IPS-11a (cell line): ENCODE measurements at regions not wholly inside any gene's neighbourhood (a gene's known extent, or its start where the extent isn't known, plus 50 kb on each side); places are given as distances from the start of the nearest gene placed in this dataset.

ENCODE experiments used
- H3K4me3 ChIP-seq: one replicate; pipeline ENCODE4 v1.5.1; 2013; ENCODE audit warnings: low read depth, low read length, control low read depth

DNA sequence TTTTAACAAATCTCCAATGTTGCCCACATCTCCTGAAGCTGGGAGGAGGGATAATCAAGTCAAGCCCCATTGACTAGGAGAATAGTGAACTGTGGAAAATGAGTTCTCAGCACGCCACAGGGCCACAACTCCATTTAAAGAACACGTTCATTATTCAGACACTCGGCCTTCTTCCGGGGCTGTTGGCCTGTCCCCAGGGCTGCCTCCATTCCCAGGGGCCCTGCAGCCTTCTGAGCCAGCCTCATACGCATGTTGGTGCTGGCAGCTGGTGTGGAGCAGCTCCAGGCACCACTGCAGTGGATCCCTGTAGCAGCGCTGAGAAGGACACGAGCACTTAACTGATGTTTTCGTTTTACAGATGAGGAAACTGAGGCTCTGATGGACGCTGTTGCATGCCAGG, 87.5 kb upstream of the RCN1 start:
- H3K4me3 ChIP-seq, result no peak overlapping the region

DNA sequence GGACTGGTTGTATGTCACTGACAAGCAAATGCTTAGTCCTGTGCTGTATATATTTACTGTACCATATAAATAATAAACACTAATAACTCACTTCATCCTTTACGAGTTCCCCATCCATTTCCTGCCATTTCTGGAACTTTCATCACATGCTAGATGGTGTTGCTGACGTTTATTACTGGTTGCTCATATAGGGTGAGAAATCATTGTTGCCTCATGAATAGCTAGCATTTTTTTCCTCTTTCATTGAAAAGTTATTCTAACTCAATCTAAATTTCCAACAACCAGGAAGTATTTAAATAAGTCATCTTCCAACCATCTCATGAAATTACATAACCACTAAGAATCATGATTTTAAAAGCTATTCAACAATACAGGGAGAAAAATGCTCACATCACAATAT, 88.6 kb upstream of the RCN1 start:
- H3K4me3 ChIP-seq, result no peak overlapping the region

DNA sequence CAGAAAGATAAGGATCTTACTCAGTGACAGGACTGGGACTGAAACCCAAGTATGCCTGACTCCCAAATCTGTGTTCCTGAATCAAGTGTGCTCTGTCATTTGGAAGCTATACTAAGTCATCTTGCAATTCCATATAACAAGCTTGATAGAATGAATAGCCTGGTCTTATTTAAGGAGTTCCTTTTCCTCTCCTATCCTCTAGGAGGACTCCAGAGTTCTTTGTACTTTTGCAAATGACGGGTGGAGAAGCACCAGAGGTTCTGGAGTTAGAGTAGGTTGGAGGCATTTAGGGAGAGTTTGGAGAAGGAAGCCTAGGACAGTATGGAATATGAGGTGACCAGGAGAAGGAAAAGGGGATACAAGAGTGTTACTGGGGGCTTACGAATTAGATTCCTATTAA, 92.9 kb upstream of the RCN1 start:
- H3K4me3 ChIP-seq, result no peak overlapping the region

DNA sequence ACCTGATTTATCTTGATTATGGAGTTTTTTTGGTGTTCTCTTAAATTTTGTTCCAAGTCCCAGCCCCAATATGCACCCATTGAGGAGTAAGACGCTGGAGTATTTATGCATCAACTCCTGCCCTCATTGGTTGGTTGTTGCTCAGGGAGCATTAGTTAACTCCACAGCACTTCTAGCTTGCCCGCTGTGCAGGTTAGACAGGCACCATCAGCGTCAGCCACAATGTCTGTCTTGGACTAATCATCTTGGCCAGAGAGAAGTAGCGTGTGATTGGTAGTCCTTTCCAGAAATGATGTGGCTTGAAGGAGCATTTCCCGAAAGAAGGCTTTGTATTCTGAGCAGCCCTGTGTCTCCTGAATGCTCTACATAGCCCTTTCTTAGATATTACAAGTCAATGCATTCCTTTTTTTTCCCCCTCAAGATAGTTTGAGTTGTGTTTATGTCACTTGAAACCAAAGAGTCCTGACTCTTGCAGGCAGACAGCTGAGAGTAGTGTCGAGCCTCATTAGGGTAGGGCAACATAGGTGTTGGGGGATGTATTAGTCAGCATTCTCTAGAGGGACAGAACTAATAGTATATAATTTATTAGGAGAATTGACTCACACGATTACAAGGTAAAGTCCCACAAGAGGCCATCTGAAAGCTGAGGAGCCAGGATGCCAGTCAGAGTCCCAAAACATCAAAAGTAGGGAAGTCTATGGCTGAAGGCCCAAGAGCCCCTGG, 94.6 kb upstream of the RCN1 start:
- H3K4me3 ChIP-seq, result no peak overlapping the region

DNA sequence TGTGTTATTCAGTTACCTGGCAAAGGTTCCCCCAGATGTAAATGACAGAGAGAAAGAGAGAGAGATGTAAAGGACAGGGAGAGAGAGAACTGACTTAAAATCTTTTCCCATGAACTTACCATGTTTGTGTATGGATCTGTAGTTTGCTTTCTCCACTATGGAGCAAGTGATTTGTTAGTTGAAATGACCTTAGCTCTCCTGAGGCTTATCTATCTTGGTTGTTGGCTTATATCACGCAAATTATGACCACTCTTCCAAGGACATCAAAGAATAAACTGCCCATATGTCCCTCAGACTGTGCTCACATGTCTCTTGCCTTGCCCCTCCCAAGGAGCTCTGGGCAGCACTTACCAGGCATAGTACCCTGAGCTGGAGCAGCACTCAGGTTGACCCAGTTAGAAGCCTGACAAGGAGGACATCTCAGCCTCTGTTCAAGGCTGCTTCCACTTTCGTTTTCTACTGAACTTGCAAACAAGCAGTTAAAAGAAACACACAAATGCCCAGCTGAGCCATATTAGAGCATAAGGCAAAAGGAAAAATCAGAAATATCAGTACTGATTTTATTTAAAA, 95.3 kb upstream of the RCN1 start:
- no peak overlapping the region for H3K4me3 ChIP-seq

DNA sequence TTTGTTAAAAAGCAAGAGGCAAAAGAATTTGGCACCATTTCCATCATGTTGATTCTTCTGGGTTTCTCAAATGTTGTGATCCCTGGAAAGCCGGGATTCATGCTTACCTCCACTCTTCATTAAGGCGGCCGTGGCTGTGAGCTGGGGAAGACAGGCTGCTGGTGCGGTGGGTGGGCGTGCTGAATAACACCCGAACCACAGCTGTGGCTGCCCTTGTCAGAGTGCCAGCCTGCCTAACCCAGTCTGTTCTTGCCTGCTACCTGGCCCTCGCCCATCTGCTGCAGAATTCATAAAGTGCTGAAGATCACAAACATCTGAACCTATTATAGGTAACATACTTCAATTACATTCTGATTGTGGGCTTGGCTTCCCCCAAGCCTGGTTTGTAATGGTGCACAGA, 95.8 kb upstream of the RCN1 start:
- no peak overlapping the region for H3K4me3 ChIP-seq

DNA sequence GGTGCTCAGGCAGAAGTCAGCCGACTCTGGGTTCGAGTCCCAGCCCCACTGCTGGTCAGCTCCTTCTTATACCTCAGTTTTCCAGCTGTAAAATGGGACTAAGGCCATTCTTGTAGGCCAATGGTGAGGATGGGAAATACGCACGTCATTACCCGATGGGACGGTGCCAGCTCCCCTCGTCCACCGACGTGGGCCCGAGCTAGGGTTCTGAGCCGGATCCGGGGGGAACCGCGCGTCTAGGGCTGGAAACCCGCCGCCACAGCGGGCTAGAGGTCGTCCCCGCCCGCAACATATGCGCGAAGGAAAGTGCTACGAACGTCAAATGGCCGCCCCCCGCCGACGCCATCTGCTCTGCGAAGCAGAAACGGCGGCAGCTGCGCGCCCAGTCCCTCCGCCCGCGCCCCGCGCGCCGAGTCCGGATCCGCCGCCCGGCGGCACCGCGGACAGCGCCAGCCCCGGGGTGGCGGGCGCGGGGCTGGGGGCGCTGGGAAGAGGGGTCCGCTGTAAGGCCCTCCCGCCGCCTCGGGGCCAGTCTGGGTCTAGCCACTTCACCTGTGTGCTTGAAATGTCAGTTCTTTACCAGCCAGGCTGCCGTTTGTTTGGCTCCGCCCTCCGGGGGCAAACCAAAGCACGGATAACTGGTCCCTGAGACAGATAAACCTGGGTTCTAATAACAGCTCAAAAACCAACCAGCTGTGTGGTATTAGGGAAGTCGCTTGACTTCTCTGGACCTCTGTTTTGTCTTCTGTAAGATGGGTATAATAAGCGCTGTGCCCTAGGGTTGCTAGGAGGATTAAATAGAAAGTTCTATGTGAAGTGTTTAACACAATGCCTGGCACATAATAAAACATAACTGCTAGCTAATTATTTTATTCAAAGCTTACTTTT, 103.5 kb upstream of the RCN1 start:
- H3K4me3 ChIP-seq, result peak overlapping the region; percentile 50

DNA sequence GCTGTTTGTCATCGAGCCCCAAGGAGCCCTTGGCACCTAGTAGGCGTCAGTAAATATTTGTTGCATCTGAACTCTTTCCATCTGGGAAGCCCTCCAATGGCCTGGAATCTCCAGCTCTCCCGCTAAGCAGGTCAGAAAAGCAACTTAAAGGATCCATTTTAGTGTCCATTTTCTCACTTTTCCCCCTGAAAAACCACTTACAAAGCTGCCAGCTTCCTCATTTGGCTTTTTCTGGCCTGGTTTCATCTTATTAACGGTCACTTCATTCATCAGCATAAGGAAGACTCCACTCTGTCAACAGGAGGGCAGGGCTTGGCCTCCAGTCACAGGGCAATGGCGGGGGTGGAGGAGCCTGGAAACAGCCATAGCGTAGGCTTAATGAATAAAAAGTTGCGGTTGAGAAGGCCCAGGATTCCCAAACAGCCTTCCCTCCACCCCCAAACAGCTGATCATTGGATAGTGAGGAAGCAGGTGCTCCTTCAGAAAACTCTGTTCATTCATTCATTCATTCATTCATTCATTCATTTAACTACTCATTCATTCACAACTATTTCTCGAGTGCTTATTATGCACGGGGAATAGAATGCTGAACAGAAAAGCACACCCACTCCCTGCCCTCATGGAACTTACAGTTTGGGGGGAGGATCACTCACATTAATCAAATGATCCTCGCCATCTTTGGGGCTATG, 104.5 kb upstream of the RCN1 start:
- no peak overlapping the region for H3K4me3 ChIP-seq

DNA sequence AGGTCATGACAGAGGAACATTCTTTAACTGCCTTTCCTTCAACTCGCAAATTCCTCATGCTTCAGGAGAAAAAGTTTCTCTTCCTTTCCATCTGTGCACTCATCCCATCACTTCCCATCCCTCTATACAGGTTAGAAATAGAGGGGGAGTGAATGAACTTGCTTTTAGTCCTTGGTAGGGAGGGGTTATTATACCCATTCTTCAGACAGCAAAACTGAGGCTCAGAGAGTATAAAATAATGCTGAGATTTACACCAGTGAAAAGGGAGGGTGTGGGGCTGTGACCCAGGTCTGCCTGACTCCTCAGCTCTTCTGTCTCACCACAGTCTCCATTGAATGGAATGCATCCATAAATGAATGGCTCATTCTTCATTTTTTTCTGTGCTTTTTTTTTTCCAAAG, 109.4 kb upstream of the RCN1 start:
- no peak overlapping the region for H3K4me3 ChIP-seq

DNA sequence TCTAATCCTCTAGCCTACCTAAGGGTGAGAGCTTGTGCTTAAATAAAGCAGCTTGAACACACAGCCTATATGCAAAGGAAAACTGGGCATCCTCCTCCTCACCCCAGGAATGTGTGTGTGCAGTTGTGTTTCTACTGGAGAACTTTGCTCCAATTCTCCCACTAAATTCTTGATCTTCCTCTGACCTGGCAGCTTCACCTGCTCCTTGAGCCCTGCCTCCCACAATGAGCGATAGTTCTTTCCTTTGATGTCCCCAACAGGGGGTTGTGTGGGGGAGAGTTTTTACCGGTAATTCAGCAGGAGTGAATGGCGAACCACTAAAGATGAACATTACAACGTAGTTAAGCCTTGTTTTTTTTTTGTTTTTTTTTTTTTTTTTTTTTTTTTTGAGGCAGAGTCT, 113.5 kb upstream of the RCN1 start:
- no peak overlapping the region for H3K4me3 ChIP-seq

DNA sequence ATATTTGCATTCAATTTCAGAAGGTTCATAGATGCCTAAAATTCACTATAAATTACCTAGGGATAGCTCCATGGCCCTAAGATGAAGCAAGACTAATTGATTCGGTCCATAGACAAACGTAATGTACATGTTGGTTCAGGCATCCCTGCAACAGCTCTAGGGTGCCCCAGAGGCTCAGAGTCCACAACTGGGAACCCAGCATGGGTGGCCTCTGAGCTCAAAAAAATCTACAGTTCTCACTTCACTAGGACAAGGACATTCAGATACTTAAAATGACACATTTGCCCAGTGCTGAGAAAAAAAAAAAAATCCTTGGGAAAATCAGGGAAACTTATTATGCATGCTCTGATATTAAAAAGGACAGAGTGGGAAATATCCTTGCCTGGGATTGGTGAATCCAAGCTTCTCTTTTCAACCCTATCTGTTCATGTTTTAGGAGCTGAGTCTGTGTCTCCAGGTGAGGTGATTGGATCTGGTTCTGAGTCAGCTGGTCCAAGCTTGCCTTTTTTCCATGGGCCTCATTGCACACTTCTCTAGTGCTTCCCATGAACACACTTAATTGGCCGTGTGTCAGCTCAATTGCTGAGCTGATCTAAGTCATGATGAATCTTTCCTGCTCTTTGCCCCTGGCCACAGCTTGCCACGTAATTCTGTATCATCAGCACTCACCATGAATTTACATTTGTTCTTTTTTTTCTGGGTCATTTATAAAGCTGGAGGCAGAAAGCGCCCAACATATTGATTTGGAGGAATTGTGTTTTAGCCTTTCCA, 116.3 kb upstream of the RCN1 start:
- no peak overlapping the region for H3K4me3 ChIP-seq

DNA sequence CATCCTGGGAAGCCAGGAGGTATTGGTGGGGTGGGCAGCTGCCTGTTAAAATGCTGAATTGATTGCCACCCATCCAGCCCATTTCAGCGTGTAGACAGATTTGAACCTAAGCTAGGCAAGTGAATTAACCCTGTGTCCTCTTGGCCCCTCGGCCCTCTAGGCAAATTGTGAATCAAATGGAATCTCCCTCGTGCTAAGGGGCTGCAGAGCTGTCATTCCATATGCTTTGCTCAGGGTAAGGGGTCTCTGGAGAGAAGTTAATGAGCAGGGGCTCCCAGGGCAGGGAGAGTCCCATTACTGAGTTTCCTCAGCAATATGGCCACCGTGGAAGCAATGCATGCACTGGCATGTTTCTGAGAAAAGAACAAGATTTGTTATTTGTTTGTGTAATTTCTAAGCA, 117.7 kb upstream of the RCN1 start:
- no peak overlapping the region for H3K4me3 ChIP-seq

DNA sequence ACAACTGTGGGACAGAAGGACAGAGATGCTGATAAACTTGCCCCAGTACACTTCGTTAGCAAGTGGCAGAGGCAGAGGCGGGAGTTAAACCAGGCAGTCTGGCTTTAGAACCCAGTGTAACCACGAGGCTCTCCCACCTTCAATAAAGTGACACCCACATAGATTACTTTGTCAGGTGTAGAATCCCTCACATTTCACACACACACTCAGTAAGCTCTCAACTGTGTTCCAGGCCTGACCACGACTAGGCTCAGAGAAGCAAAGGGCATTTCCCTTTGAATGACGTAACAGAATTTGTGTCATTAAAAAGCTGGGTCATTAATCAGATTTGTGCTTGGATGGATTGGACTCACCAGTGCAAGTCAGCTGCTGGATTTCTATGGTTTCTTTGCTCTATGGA, 118.3 kb upstream of the RCN1 start:
- H3K4me3 ChIP-seq, result no peak overlapping the region

DNA sequence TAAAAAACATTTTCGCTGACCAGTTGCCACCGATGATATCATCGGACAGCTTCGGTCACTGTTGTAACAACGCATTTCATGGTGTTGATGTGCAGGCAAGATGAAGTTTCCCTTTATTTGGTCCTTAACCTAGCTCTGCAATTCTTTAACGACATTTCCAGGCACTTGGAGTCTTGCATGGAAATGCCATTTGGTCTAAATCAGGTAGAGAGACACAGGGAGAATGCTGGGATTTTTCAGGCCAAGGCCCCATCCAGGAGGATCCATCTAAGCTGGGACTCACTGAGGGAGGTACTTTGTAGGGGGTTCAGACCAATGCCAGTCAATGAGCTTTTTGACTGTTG, 121.5 kb upstream of the RCN1 start:
- no peak overlapping the region for H3K4me3 ChIP-seq

DNA sequence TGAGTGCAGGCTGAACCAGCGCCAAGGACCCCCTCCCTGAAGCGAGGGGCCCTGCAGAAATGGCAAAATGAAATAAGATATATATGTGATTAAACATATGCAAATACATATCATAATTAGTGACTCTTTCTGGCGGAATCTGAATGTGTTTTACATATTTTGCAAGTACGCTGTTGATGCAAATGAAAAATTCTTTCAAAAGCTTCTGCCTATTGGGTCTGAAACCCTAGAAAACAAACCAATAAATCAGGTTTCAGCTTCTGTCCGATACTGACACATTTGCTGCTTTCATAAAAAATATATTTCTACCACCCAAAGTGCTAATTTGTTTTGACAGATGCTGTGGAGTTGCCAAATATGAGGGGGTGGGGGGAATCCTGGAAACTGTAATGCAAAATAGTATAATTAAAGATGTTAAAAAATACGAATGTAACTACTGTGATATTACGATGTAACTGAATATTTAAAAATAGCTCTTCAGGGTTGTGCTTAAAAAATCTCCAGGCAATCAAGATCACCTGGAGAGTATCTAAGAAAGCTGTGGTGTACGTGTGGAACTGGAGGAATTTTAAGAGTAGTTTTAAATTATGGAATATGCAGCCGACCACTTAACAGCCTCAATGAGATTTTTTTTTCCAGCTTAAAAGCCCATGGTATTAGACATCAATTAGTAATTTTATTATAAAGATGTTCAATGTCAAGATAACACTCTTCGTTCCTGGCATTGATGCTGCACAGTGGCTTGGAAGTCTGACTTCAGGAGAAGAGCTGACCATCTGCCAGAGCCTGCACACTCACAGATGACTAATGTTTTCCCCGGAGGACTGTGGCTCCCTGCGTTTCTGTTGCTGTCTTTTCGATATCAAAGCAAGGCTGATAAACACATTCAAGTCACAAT, 122.2 kb upstream of the RCN1 start:
- no peak overlapping the region for H3K4me3 ChIP-seq

DNA sequence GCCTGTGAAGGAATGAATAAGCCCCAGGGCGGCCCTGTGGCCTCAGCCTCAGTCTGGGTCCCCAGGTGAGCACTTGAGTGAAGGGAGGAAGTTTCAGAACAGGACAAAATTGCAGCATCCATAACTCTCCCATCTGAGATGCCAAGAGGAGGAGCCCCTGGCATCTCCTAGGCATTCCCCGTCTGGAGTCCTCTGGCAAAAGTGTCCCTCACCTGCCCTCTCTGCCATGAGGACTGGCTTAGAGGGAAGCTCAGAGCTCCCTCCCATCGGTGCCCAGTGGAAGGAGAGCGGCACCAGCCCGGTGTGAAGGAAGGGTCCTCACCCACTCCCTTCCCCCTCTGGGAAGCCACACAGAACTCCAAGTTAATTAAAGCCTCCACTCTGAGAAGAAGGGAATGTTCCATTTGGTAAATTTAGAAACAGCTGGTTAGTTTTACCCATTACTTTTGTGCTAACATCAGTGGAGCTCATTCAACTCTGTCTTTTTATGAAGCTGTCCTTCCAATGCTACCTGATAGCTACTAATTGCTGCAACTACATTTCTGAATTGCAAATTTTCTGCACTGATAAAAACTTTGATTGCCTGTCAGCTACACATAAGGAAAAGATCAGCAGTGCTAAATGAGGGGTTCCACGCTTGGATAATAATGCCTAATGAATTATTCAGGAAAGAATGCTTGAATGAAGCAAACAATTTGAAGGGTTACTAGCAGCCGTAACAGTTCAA, 123.3 kb upstream of the RCN1 start:
- no peak overlapping the region for H3K4me3 ChIP-seq

DNA sequence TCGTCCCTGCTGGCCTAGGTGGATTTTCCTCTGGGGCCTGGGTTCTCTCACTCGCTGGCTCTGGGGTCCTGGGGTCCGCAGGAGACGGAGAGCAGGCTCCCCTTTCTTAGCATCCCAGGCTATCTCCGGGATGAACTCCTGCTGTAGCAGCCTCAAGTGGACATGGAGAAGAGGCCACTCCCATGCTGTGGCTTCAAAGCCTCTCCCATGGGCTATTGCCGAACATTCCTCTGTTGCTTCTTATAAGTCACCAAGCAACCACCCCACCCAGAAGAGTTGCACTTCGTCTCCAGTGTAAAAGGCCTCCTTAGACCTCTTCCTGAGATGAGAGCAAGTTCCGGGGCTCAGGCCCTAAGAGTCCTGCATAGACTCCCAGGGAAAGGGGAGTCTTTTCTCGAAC, 124.0 kb upstream of the RCN1 start:
- H3K4me3 ChIP-seq, result no peak overlapping the region

DNA sequence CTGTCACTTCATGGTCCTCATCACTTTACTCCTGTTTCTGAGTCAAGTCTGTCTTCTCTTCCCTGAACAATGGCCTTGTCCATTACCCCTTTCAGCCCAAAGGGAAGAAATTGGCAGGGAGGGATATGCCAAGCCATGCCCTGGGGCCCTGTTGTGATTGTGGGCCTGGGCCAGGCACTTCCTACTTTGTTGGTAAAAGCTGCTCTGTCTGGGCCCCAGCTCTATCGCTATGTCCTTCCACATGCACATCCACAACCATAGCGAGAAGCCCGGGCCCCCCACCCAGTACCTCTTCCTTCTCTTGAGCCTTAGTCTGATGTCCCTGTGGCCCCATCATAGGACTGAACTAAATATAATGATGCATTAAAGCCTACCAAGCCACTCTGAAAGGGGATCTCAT, 126.7 kb upstream of the RCN1 start:
- H3K4me3 ChIP-seq, result no peak overlapping the region

DNA sequence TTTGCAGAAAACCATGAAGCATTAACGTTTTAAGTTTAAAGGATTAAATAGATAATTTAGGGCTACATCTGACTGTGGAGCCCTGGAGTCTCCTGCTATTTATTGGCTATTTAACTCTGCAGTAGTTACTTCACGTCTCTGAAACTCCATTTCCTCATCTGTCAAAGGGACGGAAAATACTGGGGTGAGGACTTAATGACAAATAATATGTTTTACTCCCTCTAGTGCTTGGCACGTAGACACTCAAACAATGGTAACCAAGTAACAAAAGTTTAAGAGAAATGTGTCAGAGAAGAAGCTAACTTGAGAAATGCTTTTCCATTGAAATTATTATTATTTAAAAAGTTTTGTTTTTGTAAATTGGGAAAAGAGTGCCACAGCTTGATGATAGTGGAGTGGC, 130.7 kb upstream of the RCN1 start:
- H3K4me3 ChIP-seq, result no peak overlapping the region
